ENCODE measurements at regions not wholly inside any gene's neighbourhood (a gene's known extent, or its start where the extent isn't known, plus 50 kb on each side); places are given as distances from the start of the nearest gene placed in this dataset.
"Not testable (repeated sequence)": the region's sequence is repeated elsewhere in the genome, so short reads cannot be mapped to it uniquely, and the experiment has no call there.

DNA sequence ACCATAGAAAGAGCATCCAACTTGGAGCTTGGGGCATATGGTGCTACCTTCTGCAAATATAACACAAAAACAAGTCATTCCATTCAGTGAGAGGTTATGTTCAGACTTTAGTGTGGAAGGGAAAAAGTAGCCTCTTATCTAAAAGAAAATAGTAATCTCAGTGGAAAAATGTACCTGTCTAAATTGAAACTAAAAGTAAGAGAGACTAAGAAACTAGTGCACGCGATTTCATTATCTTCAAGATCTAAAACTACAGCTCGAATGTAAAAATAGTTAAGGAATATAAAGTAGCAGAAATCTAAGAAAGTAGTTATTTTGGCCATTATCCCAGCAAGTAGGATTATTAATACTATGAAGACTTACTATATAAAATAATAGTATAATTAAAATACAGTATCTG lies 233.0 kb upstream of the PPP1R3A start:
- TF ChIP-seq, protein P1, sequence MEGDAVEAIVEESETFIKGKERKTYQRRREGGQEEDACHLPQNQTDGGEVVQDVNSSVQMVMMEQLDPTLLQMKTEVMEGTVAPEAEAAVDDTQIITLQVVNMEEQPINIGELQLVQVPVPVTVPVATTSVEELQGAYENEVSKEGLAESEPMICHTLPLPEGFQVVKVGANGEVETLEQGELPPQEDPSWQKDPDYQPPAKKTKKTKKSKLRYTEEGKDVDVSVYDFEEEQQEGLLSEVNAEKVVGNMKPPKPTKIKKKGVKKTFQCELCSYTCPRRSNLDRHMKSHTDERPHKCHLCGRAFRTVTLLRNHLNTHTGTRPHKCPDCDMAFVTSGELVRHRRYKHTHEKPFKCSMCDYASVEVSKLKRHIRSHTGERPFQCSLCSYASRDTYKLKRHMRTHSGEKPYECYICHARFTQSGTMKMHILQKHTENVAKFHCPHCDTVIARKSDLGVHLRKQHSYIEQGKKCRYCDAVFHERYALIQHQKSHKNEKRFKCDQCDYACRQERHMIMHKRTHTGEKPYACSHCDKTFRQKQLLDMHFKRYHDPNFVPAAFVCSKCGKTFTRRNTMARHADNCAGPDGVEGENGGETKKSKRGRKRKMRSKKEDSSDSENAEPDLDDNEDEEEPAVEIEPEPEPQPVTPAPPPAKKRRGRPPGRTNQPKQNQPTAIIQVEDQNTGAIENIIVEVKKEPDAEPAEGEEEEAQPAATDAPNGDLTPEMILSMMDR (IDR thresholded peaks at IDR 0.05), result no peak
- H3K27me3 ChIP-seq (ENCODE audit: low read depth), result no peaks in the 10 kb centered on the region
- DNase-seq (no peak), ATAC-seq (no peak)
- intact Hi-C loops (cut with DNase I), result no loop called here
- no peaks in the 10 kb centered on the region for H3K9me3 ChIP-seq
- H3K4me1 ChIP-seq, result no peaks in the 10 kb centered on the region
- H3K27ac ChIP-seq, result no peak overlapping the region
- no peaks in the 10 kb centered on the region for H3K36me3 ChIP-seq
- no peak overlapping the region for H3K4me3 ChIP-seq

DNA sequence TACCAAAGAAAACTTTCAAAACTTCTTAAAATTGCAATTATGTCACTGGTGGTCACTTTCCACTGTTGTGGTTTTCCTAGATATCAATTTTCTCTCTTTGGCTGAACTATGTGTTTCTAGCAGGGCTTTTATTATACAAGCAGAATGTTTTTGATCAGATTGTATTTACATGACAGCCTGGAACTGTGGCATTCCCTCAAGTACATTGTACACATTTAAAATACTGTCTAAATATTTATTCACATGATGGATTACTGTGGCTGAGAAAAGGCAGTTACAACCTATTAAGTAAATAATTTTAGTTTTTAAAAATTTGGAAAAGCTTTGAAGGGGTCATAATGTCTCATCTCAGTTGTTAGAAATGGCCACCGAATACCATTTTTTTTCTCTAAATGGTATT lies 231.9 kb upstream of the PPP1R3A start:
- TF ChIP-seq, protein P1 (IDR thresholded peaks at IDR 0.05), result no peak
- Histone ChIP-seq H3K4me1 (no peaks in the 10 kb centered on the region), H3K27ac (no peak overlapping the region), H3K27me3 (ENCODE audit: low read depth) (no peaks in the 10 kb centered on the region), H3K36me3 (no peaks in the 10 kb centered on the region), H3K9me3 (no peaks in the 10 kb centered on the region), H3K4me3 (no peak overlapping the region)
- ATAC-seq, result no peak
- DNase-seq, result no peak
- intact Hi-C loops (cut with DNase I), result no loop called here

GRCh38 chr7:114148779-114149178 lies 230.0 kb upstream of the PPP1R3A start:
- H3K4me3 ChIP-seq, result no peak overlapping the region
- DNase-seq (no peak), ATAC-seq (no peak)
- H3K27me3 ChIP-seq (ENCODE audit: low read depth), result no peaks in the 10 kb centered on the region
- H3K36me3 ChIP-seq, result no peaks in the 10 kb centered on the region
- no peak overlapping the region for H3K27ac ChIP-seq
- TF ChIP-seq, protein P1 (IDR thresholded peaks at IDR 0.05), result no peak
- intact Hi-C loops (cut with DNase I), result no loop called here
- H3K4me1 ChIP-seq, result no peaks in the 10 kb centered on the region
- H3K9me3 ChIP-seq, result no peaks in the 10 kb centered on the region

DNA sequence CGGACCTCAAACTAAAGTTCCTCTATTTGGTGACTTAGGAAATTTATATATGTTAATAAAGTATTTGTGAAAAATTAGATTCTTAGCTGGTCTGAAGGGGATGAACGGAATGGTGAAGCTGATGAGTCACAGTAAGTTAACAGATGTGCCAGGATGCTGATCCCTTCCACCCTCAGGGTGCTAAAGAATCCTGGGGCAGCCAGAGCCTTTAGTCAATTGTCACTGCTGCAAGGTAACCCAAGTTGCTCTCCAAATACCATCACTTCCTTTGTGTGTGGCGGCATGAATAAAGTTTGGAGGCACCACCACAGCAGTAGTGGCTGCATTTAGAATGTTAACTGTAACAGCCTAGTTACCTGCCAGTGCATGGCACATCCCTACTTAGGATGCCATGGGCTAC lies 222.6 kb upstream of the PPP1R3A start:
- TF ChIP-seq, protein P1 (IDR thresholded peaks at IDR 0.05), result no peak
- H3K36me3 ChIP-seq, result no peaks in the 10 kb centered on the region
- H3K4me3 ChIP-seq, result no peak overlapping the region
- no peaks in the 10 kb centered on the region for H3K4me1 ChIP-seq
- no peak for ATAC-seq
- DNase-seq, result no peak
- intact Hi-C loops (cut with DNase I), result no loop called here
- no peak overlapping the region for H3K27ac ChIP-seq
- no peaks in the 10 kb centered on the region for H3K9me3 ChIP-seq
- H3K27me3 ChIP-seq (ENCODE audit: low read depth), result no peaks in the 10 kb centered on the region

GRCh38 chr7:114140561-114140960 lies 221.8 kb upstream of the PPP1R3A start:
- intact Hi-C loops (cut with DNase I), result no loop called here

GRCh38 chr7:114139690-114140089 lies 220.9 kb upstream of the PPP1R3A start:
- H3K27me3 ChIP-seq (ENCODE audit: low read depth); H3K9me3 ChIP-seq; DNase-seq; H3K27ac ChIP-seq; intact Hi-C loops (cut with DNase I); H3K36me3 ChIP-seq; H3K4me3 ChIP-seq; H3K4me1 ChIP-seq; ATAC-seq: not testable (repeated sequence)

More at GRCh38 chr7:114140561-114140960, 221.8 kb upstream of the PPP1R3A start:
- no peak for DNase-seq
- Histone ChIP-seq H3K4me3 (no peak overlapping the region), H3K4me1 (no peaks in the 10 kb centered on the region), H3K36me3 (no peaks in the 10 kb centered on the region), H3K27ac (no peak overlapping the region), H3K9me3 (no peaks in the 10 kb centered on the region), H3K27me3 (ENCODE audit: low read depth) (no peaks in the 10 kb centered on the region)
- TF ChIP-seq, protein P1 (IDR thresholded peaks at IDR 0.05), result no peak
- ATAC-seq, result no peak

Data from lower lobe of right lung (tissue), 2 donors.